Psoas muscle (tissue), 7 donors: ENCODE measurements at regions not wholly inside any gene's neighbourhood (a gene's known extent, or its start where the extent isn't known, plus 50 kb on each side); places are given as distances from the start of the nearest gene placed in this dataset.

Source experiments
- ATAC-seq, 4 donors: fragments of 200-7000 bp; cut with Tn5 transposase; one replicate each; pipeline ENCODE4 v1.9.1; 2020; ENCODE audit warnings: moderate library complexity in 3 of 4, mild to moderate bottlenecking in 2 of 4
- DNase-seq, 2 donors: peaks; one replicate each; pipeline ENCODE4 v3.0.0-alpha.2; 2020
- H3K27ac ChIP-seq: fragments of 200-600 bp; one replicate; pipeline ENCODE4 v1.8.0; 2022
- H3K27me3 ChIP-seq, 3 donors: fragments of 200-600 bp in 1 of 3; one replicate each; pipeline versions ENCODE4 v1.6.1 to v1.8.0; 2013 to 2022; ENCODE audit warnings: low read length in 2 of 3, mild to moderate bottlenecking in 2 of 3, moderate library complexity in 1 of 3; ENCODE audit not compliant: insufficient read depth in 3 of 3
- H3K36me3 ChIP-seq, 2 donors: fragments of 200-600 bp in 1 of 2; one replicate each; pipeline versions ENCODE4 v1.6.1 to v1.8.0; 2013 to 2022; ENCODE audit warnings: low read depth in 1 of 2, mild to moderate bottlenecking in 1 of 2, moderate library complexity in 1 of 2; ENCODE audit not compliant: insufficient read depth in 1 of 2
- H3K4me1 ChIP-seq: fragments of 200-600 bp; one replicate; pipeline ENCODE4 v1.8.0; 2022
- H3K4me3 ChIP-seq: fragments of 200-600 bp; one replicate; pipeline ENCODE4 v1.8.0; 2022; ENCODE audit warnings: mild to moderate bottlenecking
- H3K9me3 ChIP-seq: fragments of 200-600 bp; one replicate; pipeline ENCODE4 v1.8.0; 2022
- WGBS, 3 donors: extraction: QIAGEN DNeasy Blood & Tissue Kit; methylation state at CpG; one replicate each; pipeline versions ENCODE4 v1.1.6 to v1.1.7; 2013; 5-methylcytosine and 5-hydroxymethylcytosine counted together
- intact Hi-C, 2 donors: fragments of 100-400 bp; cut with DNase I; formaldehyde crosslinking; loops; one replicate each; pipeline versions ENCODE4 v1.11.0 to v1.14.2; 2022
- TF ChIP-seq, protein P1 (sequence below): fragments of 200-600 bp; IDR thresholded peaks from one replicate; pipeline ENCODE4 v1.8.0; 2022; ENCODE audit warnings: antibody characterized with exemption
- donor health status: healthy with polysubstance abuse.
- donor health status: DM: no; HTN: no; CAD: no; lungs with moderate emphysema.
- donor health status: Bipolar disorder and iron deficiency.
- donor health status: healthy.
- donor health status: DM: yes; HTN: yes; CAD: no.
- donor health status: DM: no; HTN: no; CAD: no.
- donor health status: DM: yes; HTN: yes; CAD: no.

GRCh38 chr4:33924239-33924638 lies 2320.1 kb downstream of the ARAP2 start:
- ATAC-seq (no peak), DNase-seq (no peak)
- Histone ChIP-seq H3K9me3 (peaks cover 3% of the 10 kb centered on the region), H3K4me3 (no peak overlapping the region), H3K36me3 (no peaks in the 10 kb centered on the region), H3K4me1 (no peaks in the 10 kb centered on the region), H3K27me3 (no peaks in the 10 kb centered on the region), H3K27ac (no peak overlapping the region)
- 43 to 47% (median 44%) methylated on average over 7 of the region's 7 CpGs for WGBS, 3 donors
- intact Hi-C loops: no loop called here
- TF ChIP-seq, protein P1, sequence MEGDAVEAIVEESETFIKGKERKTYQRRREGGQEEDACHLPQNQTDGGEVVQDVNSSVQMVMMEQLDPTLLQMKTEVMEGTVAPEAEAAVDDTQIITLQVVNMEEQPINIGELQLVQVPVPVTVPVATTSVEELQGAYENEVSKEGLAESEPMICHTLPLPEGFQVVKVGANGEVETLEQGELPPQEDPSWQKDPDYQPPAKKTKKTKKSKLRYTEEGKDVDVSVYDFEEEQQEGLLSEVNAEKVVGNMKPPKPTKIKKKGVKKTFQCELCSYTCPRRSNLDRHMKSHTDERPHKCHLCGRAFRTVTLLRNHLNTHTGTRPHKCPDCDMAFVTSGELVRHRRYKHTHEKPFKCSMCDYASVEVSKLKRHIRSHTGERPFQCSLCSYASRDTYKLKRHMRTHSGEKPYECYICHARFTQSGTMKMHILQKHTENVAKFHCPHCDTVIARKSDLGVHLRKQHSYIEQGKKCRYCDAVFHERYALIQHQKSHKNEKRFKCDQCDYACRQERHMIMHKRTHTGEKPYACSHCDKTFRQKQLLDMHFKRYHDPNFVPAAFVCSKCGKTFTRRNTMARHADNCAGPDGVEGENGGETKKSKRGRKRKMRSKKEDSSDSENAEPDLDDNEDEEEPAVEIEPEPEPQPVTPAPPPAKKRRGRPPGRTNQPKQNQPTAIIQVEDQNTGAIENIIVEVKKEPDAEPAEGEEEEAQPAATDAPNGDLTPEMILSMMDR: no peak

DNA sequence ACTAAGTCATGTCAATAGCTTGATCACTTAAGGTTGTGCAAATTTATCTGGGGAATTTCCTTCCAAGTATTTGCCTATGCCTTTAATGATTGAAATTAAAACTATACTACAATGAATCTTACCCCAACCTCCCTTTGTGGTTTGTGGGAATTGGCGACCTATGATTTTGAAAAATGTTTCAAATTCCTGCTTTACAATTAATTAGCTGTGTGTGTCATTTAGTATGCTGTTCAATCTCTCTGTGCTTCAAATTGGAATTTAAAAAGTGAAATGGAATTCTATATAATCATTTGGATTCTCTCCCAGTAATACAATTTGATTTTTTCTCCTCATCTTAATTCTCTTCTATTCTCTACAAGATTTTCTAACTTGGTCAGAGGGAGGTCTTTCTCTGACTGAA lies 2319.5 kb downstream of the ARAP2 start:
- no peak overlapping the region for H3K27ac ChIP-seq
- intact Hi-C loops: no loop called here
- H3K4me1 ChIP-seq: no peaks in the 10 kb centered on the region
- ATAC-seq (no peak), DNase-seq (no peak)
- TF ChIP-seq, protein P1: no peak
- no peaks in the 10 kb centered on the region for H3K27me3 ChIP-seq
- peaks cover 3% of the 10 kb centered on the region for H3K9me3 ChIP-seq
- WGBS, 3 donors: 76 to 81% (median 77%) methylated on average over 1 of the region's 1 CpG
- H3K4me3 ChIP-seq: no peak overlapping the region
- H3K36me3 ChIP-seq: no peaks in the 10 kb centered on the region

GRCh38 chr4:33930497-33930896 lies 2313.8 kb downstream of the ARAP2 start:
- WGBS, 3 donors: 16 to 29% (median 21%) methylated on average over 1 of the region's 1 CpG
- ATAC-seq (no peak), DNase-seq (no peak)
- Histone ChIP-seq H3K9me3 (peaks cover 3% of the 10 kb centered on the region), H3K27me3 (no peaks in the 10 kb centered on the region), H3K4me1 (no peaks in the 10 kb centered on the region), H3K36me3 (no peaks in the 10 kb centered on the region), H3K4me3 (no peak overlapping the region), H3K27ac (no peak overlapping the region)
- TF ChIP-seq, protein P1: no peak
- intact Hi-C loops: no loop called here

DNA sequence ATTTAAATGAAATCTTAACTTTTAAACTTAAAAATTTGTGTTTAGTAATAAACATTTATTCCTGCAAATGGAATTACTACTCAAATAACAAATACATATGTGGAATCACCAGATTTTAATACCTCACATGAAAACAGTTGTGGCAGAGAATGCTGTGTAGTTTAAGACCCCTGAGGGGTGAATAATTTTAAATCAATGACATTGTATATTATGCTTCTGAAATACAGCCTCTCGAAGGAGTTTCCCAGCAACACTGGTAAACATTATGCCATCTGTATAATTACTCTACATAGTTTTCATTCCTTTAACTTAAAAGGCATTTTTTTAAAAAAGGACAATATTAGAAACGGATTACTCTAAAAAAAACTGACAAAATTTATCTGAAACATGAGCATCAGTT lies 2313.3 kb downstream of the ARAP2 start:
- ATAC-seq (no peak), DNase-seq (no peak)
- Histone ChIP-seq H3K9me3 (peaks cover 3% of the 10 kb centered on the region), H3K27me3 (no peaks in the 10 kb centered on the region), H3K4me1 (no peaks in the 10 kb centered on the region), H3K36me3 (no peaks in the 10 kb centered on the region), H3K4me3 (no peak overlapping the region), H3K27ac (no peak overlapping the region)
- intact Hi-C loops: no loop called here
- 16 to 23% (median 20%) methylated on average over 2 of the region's 2 CpGs for WGBS, 3 donors
- TF ChIP-seq, protein P1: no peak

GRCh38 chr4:33940281-33940680 lies 2304.0 kb downstream of the ARAP2 start:
- Histone ChIP-seq H3K27me3 (no peaks in the 10 kb centered on the region), H3K4me3 (no peak overlapping the region), H3K36me3 (no peaks in the 10 kb centered on the region), H3K27ac (no peak overlapping the region), H3K9me3 (no peaks in the 10 kb centered on the region), H3K4me1 (no peaks in the 10 kb centered on the region)
- ATAC-seq (no peak), DNase-seq (no peak)
- TF ChIP-seq, protein P1: no peak
- intact Hi-C loops: no loop called here
